ENCODE measurements at regions not wholly inside any gene's neighbourhood (a gene's known extent, or its start where the extent isn't known, plus 50 kb on each side); places are given as distances from the start of the nearest gene placed in this dataset.

- TF ChIP-seq, protein P1, sequence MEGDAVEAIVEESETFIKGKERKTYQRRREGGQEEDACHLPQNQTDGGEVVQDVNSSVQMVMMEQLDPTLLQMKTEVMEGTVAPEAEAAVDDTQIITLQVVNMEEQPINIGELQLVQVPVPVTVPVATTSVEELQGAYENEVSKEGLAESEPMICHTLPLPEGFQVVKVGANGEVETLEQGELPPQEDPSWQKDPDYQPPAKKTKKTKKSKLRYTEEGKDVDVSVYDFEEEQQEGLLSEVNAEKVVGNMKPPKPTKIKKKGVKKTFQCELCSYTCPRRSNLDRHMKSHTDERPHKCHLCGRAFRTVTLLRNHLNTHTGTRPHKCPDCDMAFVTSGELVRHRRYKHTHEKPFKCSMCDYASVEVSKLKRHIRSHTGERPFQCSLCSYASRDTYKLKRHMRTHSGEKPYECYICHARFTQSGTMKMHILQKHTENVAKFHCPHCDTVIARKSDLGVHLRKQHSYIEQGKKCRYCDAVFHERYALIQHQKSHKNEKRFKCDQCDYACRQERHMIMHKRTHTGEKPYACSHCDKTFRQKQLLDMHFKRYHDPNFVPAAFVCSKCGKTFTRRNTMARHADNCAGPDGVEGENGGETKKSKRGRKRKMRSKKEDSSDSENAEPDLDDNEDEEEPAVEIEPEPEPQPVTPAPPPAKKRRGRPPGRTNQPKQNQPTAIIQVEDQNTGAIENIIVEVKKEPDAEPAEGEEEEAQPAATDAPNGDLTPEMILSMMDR (IDR thresholded peaks at IDR 0.05; ENCODE audit: insufficient read depth, low read depth, low read length), result no peak
- Histone ChIP-seq H3K4me3 (ENCODE audit: low read depth, low read length) (no peak overlapping the region), H3K27me3 (ENCODE audit: control insufficient read depth, insufficient read depth, low read length) (no peaks in the 10 kb centered on the region), H3K36me3 (ENCODE audit: control insufficient read depth, insufficient read depth, low read length) (no peaks in the 10 kb centered on the region)
- ChIA-PET CTCF (no interaction called here), POLR2A (no interaction called here)
- no peak for DNase-seq (ENCODE audit: low read depth)
Measured at GRCh38 chr14:46788994-46789393, 137.4 kb upstream of the RPL10L start.

GRCh38 chr14:46782281-46782680 is 130.7 kb upstream of the RPL10L start:
- H3K36me3 ChIP-seq (ENCODE audit: control insufficient read depth, insufficient read depth, low read length), result no peaks in the 10 kb centered on the region
- no peaks in the 10 kb centered on the region for H3K27me3 ChIP-seq (ENCODE audit: control insufficient read depth, insufficient read depth, low read length)
- ChIA-PET CTCF (no interaction called here), POLR2A (no interaction called here)
- TF ChIP-seq, protein P1 (IDR thresholded peaks at IDR 0.05; ENCODE audit: insufficient read depth, low read depth, low read length), result no peak
- DNase-seq (ENCODE audit: low read depth), result no peak
- H3K4me3 ChIP-seq (ENCODE audit: low read depth, low read length), result no peak overlapping the region

- TF ChIP-seq, protein P1 (IDR thresholded peaks at IDR 0.05; ENCODE audit: insufficient read depth, low read depth, low read length), result no peak
- ChIA-PET CTCF (no interaction called here), POLR2A (no interaction called here)
- Histone ChIP-seq H3K27me3 (ENCODE audit: control insufficient read depth, insufficient read depth, low read length) (no peaks in the 10 kb centered on the region), H3K36me3 (ENCODE audit: control insufficient read depth, insufficient read depth, low read length) (no peaks in the 10 kb centered on the region), H3K4me3 (ENCODE audit: low read depth, low read length) (no peak overlapping the region)
- no peak for DNase-seq (ENCODE audit: low read depth)
Measured at GRCh38 chr14:46769292-46769691, 117.7 kb upstream of the RPL10L start.

DNA sequence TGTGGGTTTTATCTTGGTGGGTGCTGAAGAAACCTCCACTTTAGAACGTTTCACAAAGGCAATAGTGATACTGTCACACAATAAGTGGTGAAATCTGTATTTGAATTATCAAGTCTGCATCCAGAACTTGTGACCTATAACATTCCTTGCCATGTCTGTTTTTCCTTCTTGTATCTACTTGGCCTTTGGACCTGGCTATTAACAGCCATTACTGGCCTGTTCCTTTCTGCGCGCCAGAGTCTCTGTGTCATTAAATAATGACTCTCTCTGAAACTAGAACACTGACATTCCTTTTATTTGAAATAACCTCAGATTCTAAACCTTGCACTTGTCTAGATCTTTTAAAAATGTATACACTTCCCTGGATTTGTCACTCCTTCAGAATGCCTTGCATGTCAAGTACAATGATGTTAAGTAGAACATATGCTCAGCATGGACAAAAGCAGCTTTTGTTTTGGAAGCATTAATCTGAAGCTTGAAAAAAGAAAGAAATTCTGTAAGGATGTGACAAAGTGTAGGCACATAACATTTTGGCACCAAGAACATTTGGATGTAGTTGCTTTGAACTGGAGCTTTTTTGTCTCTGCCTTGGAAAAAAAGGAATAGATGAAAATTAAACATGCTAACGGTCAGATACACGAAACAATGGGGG is 95.5 kb upstream of the RPL10L start:
- H3K4me3 ChIP-seq (ENCODE audit: low read depth, low read length), result no peak overlapping the region
- ChIA-PET CTCF (interaction anchor here (1.0 kb wide), 1 partner anchor 58 kb away, joined by 4 read pairs; no protein-coding TSS in a partner anchor), POLR2A (no interaction called here)
- H3K36me3 ChIP-seq (ENCODE audit: control insufficient read depth, insufficient read depth, low read length), result no peaks in the 10 kb centered on the region
- TF ChIP-seq, protein P1 (IDR thresholded peaks at IDR 0.05; ENCODE audit: insufficient read depth, low read depth, low read length), result no peak
- no peak for DNase-seq (ENCODE audit: low read depth)
- no peaks in the 10 kb centered on the region for H3K27me3 ChIP-seq (ENCODE audit: control insufficient read depth, insufficient read depth, low read length)

DNA sequence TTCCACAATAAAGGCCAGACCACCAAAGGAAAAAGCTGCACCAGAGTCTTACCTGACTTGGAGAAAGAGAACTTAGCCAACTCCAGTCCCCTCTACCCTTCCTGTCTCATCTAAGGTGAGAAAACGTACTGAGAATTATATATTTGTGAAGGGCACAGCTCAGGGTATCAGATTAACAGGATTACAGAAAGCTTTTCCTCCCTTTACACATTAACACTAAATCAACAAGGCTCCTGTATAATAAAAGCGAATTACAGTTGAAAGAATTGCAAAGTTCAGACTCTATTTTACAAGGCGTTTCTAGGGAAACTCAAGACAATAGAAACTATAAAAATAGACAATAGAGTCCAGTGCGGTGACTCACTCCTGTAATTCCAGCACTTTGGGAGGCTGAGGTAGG is 82.7 kb upstream of the RPL10L start:
- Histone ChIP-seq H3K4me3 (ENCODE audit: low read depth, low read length) (no peak overlapping the region), H3K27me3 (ENCODE audit: control insufficient read depth, insufficient read depth, low read length) (no peaks in the 10 kb centered on the region), H3K36me3 (ENCODE audit: control insufficient read depth, insufficient read depth, low read length) (no peaks in the 10 kb centered on the region)
- DNase-seq (ENCODE audit: low read depth), result no peak
- POLR2A ChIA-PET, result no interaction called here
- CTCF ChIA-PET, result no interaction called here
- TF ChIP-seq, protein P1 (IDR thresholded peaks at IDR 0.05; ENCODE audit: insufficient read depth, low read depth, low read length), result no peak

All from BJ (cell line).